Neutrophil (primary cell): ENCODE measurements at regions not wholly inside any gene's neighbourhood (a gene's known extent, or its start where the extent isn't known, plus 50 kb on each side); places are given as distances from the start of the nearest gene placed in this dataset.
A peak's percentile ranks its signal among the peaks of the same experiment; 100 is the strongest.
"Not testable (repeated sequence)": the region's sequence is repeated elsewhere in the genome, so short reads cannot be mapped to it uniquely, and the experiment has no call there.

Source experiments
- H3K27ac ChIP-seq: fragments of 200-600 bp; sonication (generic); 2 replicates; pipeline ENCODE4 v1.5.1; 2016; ENCODE audit warnings: mild to moderate bottlenecking, moderate library complexity
- H3K27me3 ChIP-seq: fragments of 200-600 bp; sonication (generic); 2 replicates; pipeline ENCODE4 v1.6.0; 2016; ENCODE audit warnings: mild to moderate bottlenecking
- H3K36me3 ChIP-seq: fragments of 200-600 bp; sonication (generic); 2 replicates; pipeline ENCODE4 v1.5.1; 2017
- H3K4me1 ChIP-seq, 2 experiments: fragments of 200-600 bp in 1 of 2; sonication (generic) in 1 of 2; 1 replicate in 1 of 2; 2 replicates in 1 of 2; pipeline versions ENCODE4 v1.5.1 to v1.6.1; 2013 to 2016; ENCODE audit warnings: low read depth in 1 of 2, low read length in 1 of 2, mild to moderate bottlenecking in 1 of 2, moderate library complexity in 1 of 2; ENCODE audit not compliant: control insufficient read depth in 1 of 2, insufficient read depth in 1 of 2
- H3K4me3 ChIP-seq, 2 experiments: fragments of 200-600 bp in 1 of 2; sonication (generic) in 1 of 2; 1 replicate in 1 of 2; 2 replicates in 1 of 2; pipeline ENCODE4 v1.5.1; 2013 to 2016; ENCODE audit warnings: low read depth in 1 of 2, low read length in 1 of 2, mild to moderate bottlenecking in 1 of 2, moderate library complexity in 1 of 2
- H3K9me3 ChIP-seq: fragments of 200-600 bp; sonication (generic); 2 replicates; pipeline ENCODE4 v1.5.1; 2016
- CTCF ChIP-seq: fragments of 200-600 bp; sonication (generic); IDR thresholded peaks from 2 replicates; pipeline ENCODE4 v1.5.1; 2016; ENCODE audit warnings: antibody characterized with exemption

GRCh38 chr16:16577062-16577461 lies 198.1 kb downstream of the NPIPA7 start:
- H3K27ac ChIP-seq, H3K4me3 ChIP-seq, H3K4me1 ChIP-seq, H3K27me3 ChIP-seq, H3K9me3 ChIP-seq, H3K36me3 ChIP-seq: not testable (repeated sequence)

- H3K9me3 ChIP-seq = no peaks in the 10 kb centered on the region
- H3K27me3 ChIP-seq = no peaks in the 10 kb centered on the region
- peaks cover 6 to 10% of the 10 kb centered on the region in 2 experiments for H3K4me1 ChIP-seq
- H3K4me3 ChIP-seq = no peak overlapping the region
- no peak for TF ChIP-seq CTCF
- H3K36me3 ChIP-seq = no peaks in the 10 kb centered on the region
- H3K27ac ChIP-seq = peak overlapping the region; percentile 18
Observed at GRCh38 chr16:16578701-16579100, 199.8 kb downstream of the NPIPA7 start.

GRCh38 chr16:16582916-16583315 lies 204.0 kb downstream of the NPIPA7 start:
- not testable (repeated sequence) for H3K4me3 ChIP-seq, H3K9me3 ChIP-seq, H3K4me1 ChIP-seq, H3K27ac ChIP-seq, H3K27me3 ChIP-seq, H3K36me3 ChIP-seq

GRCh38 chr16:16586073-16586651 lies 207.2 kb downstream of the NPIPA7 start:
- not testable (repeated sequence) for H3K4me1 ChIP-seq, H3K4me3 ChIP-seq, H3K27ac ChIP-seq, H3K27me3 ChIP-seq, H3K9me3 ChIP-seq, H3K36me3 ChIP-seq

GRCh38 chr16:16586969-16587368 lies 208.0 kb downstream of the NPIPA7 start:
- not testable (repeated sequence) for H3K4me3 ChIP-seq, H3K27me3 ChIP-seq, H3K4me1 ChIP-seq, H3K27ac ChIP-seq, H3K9me3 ChIP-seq, H3K36me3 ChIP-seq

- H3K4me1 ChIP-seq, H3K27ac ChIP-seq, H3K36me3 ChIP-seq, H3K27me3 ChIP-seq, H3K9me3 ChIP-seq, H3K4me3 ChIP-seq: not testable (repeated sequence)
Observed at GRCh38 chr16:16588436-16588835, 209.5 kb downstream of the NPIPA7 start.

- not testable (repeated sequence) for H3K9me3 ChIP-seq
Observed at GRCh38 chr16:16590654-16591318, 211.8 kb downstream of the NPIPA7 start.

GRCh38 chr16:16593156-16593863 lies 214.4 kb downstream of the NPIPA7 start:
- H3K36me3 ChIP-seq, H3K4me3 ChIP-seq, H3K27ac ChIP-seq, H3K27me3 ChIP-seq, H3K4me1 ChIP-seq, H3K9me3 ChIP-seq: not testable (repeated sequence)
- peak; percentile 56 for TF ChIP-seq CTCF

More at GRCh38 chr16:16590654-16591318, 211.8 kb downstream of the NPIPA7 start:
- H3K4me3 ChIP-seq, H3K36me3 ChIP-seq, H3K27ac ChIP-seq, H3K27me3 ChIP-seq, H3K4me1 ChIP-seq: not testable (repeated sequence)

GRCh38 chr16:16595029-16595718 lies 216.2 kb downstream of the NPIPA7 start:
- H3K27ac ChIP-seq, H3K36me3 ChIP-seq, H3K4me3 ChIP-seq: not testable (repeated sequence)

GRCh38 chr16:16601239-16601638 lies 222.3 kb downstream of the NPIPA7 start:
- H3K36me3 ChIP-seq, H3K4me3 ChIP-seq, H3K27me3 ChIP-seq, H3K9me3 ChIP-seq, H3K4me1 ChIP-seq, H3K27ac ChIP-seq: not testable (repeated sequence)

More at GRCh38 chr16:16595029-16595718, 216.2 kb downstream of the NPIPA7 start:
- H3K4me1 ChIP-seq, H3K9me3 ChIP-seq, H3K27me3 ChIP-seq: not testable (repeated sequence)

- H3K9me3 ChIP-seq, H3K4me3 ChIP-seq, H3K4me1 ChIP-seq, H3K27me3 ChIP-seq, H3K36me3 ChIP-seq, H3K27ac ChIP-seq: not testable (repeated sequence)
Observed at GRCh38 chr16:16607401-16608082, 228.6 kb downstream of the NPIPA7 start.
